GM23338 (cell line): ENCODE measurements at regions not wholly inside any gene's neighbourhood (a gene's known extent, or its start where the extent isn't known, plus 50 kb on each side); places are given as distances from the start of the nearest gene placed in this dataset.
A peak's percentile ranks its signal among the peaks of the same experiment; 100 is the strongest.

Experiments
- ATAC-seq: fragments of 200-7000 bp; cut with Tn5 transposase; 3 replicates; pipeline ENCODE4 v1.9.1; 2020
- DNase-seq: peaks from one replicate; pipeline ENCODE4 v3.0.0-alpha.2; 2015; ENCODE audit warnings: low spot score
- H2AFZ ChIP-seq: fragments of 200-600 bp; sonication (generic); 2 replicates; pipeline ENCODE4 v1.8.0; 2016; ENCODE audit warnings: antibody characterized with exemption, mild to moderate bottlenecking, moderate library complexity
- H3F3A ChIP-seq: fragments of 200-600 bp; sonication (generic); replicated peaks from 2 replicates; pipeline ENCODE4 v1.8.0; 2017; ENCODE audit warnings: antibody characterized with exemption, mixed run types, low read depth
- H3K27ac ChIP-seq: fragments of 200-600 bp; sonication (generic); 2 replicates; pipeline ENCODE4 v1.6.1; 2016; ENCODE audit warnings: low read depth
- H3K27me3 ChIP-seq: fragments of 200-600 bp; sonication (generic); 2 replicates; pipeline ENCODE4 v1.8.0; 2016; ENCODE audit warnings: mild to moderate bottlenecking, mixed run types, moderate library complexity; ENCODE audit not compliant: insufficient read depth
- H3K36me3 ChIP-seq: fragments of 200-600 bp; sonication (generic); 2 replicates; pipeline ENCODE4 v1.8.0; 2016; ENCODE audit warnings: mild to moderate bottlenecking; ENCODE audit not compliant: insufficient read depth
- H3K4me1 ChIP-seq: fragments of 200-600 bp; sonication (generic); 2 replicates; pipeline ENCODE4 v1.8.0; 2016; ENCODE audit warnings: mild to moderate bottlenecking, moderate library complexity; ENCODE audit not compliant: insufficient read depth
- H3K4me2 ChIP-seq: fragments of 200-600 bp; sonication (generic); 2 replicates; pipeline ENCODE4 v1.7.1; 2017; ENCODE audit warnings: mixed run types
- H3K4me3 ChIP-seq: fragments of 200-600 bp; sonication (generic); 2 replicates; pipeline ENCODE4 v1.6.1; 2016; ENCODE audit warnings: mixed run types
- H3K79me2 ChIP-seq: fragments of 200-600 bp; sonication (generic); replicated peaks from 2 replicates; pipeline ENCODE4 v1.8.0; 2017; ENCODE audit warnings: mild to moderate bottlenecking; ENCODE audit not compliant: insufficient read depth
- H3K9me2 ChIP-seq: fragments of 200-600 bp; sonication (generic); 2 replicates; pipeline ENCODE4 v1.8.0; 2017; ENCODE audit not compliant: insufficient read depth
- H4K20me1 ChIP-seq: fragments of 200-600 bp; sonication (generic); replicated peaks from 2 replicates; pipeline ENCODE4 v1.8.0; 2017; ENCODE audit warnings: mild to moderate bottlenecking; ENCODE audit not compliant: insufficient read depth
- H3K27ac Mint-ChIP-seq: 2 replicates; pipeline ENCODE4 v1.8.0; 2020; ENCODE audit warnings: inconsistent platforms, mild to moderate bottlenecking, moderate library complexity, mixed read lengths
- H3K27me3 Mint-ChIP-seq: 3 replicates; pipeline ENCODE4 v1.8.0; 2022; ENCODE audit warnings: low read depth, mild to moderate bottlenecking, moderate library complexity, mixed read lengths, inconsistent platforms; ENCODE audit not compliant: insufficient read depth, poor library complexity
- H3K36me3 Mint-ChIP-seq: 3 replicates; pipeline ENCODE4 v1.8.0; 2021; ENCODE audit warnings: low read depth, mild to moderate bottlenecking, inconsistent platforms, moderate library complexity, mixed read lengths
- H3K4me1 Mint-ChIP-seq: 3 replicates; pipeline ENCODE4 v1.8.0; 2020; ENCODE audit warnings: mild to moderate bottlenecking, inconsistent platforms, mixed read lengths
- H3K4me3 Mint-ChIP-seq: 3 replicates; pipeline ENCODE4 v1.8.0; 2021; ENCODE audit warnings: moderate library complexity, mild to moderate bottlenecking, inconsistent platforms, mixed read lengths
- H3K9me3 Mint-ChIP-seq: 3 replicates; pipeline ENCODE4 v1.8.0; 2020; ENCODE audit warnings: moderate library complexity, mild to moderate bottlenecking, inconsistent platforms, mixed read lengths
- CREB1 ChIP-seq: fragments of 250-450 bp; sonication (Bioruptor Pico); IDR thresholded peaks from 2 replicates; pipeline ENCODE4 v1.5.0; 2020; ENCODE audit warnings: low read depth, mild to moderate bottlenecking, moderate library complexity
- JUNB ChIP-seq: IDR thresholded peaks from one replicate; pipeline ENCODE4 v1.6.1; 2016; ENCODE audit warnings: antibody characterized with exemption; ENCODE audit not compliant: unreplicated experiment
- NANOG ChIP-seq: IDR thresholded peaks from 2 replicates; pipeline ENCODE4 v1.6.1; 2016; ENCODE audit warnings: antibody characterized with exemption, borderline replicate concordance
- POLR2AphosphoS5 ChIP-seq: IDR thresholded peaks from 2 replicates; pipeline ENCODE4 v1.6.1; 2016; ENCODE audit warnings: antibody characterized with exemption, low read depth
- REST ChIP-seq: IDR thresholded peaks from one replicate; pipeline ENCODE4 v1.6.1; 2018; ENCODE audit warnings: antibody characterized with exemption; ENCODE audit not compliant: unreplicated experiment
- ZNF114 ChIP-seq: fragments of 250-450 bp; sonication (Bioruptor Pico); IDR thresholded peaks from 2 replicates; pipeline ENCODE4 v1.5.0; 2020; ENCODE audit warnings: mild to moderate bottlenecking, moderate library complexity
- ZNF462 ChIP-seq: fragments of 250-450 bp; sonication (Bioruptor Pico); IDR thresholded peaks from 2 replicates; pipeline ENCODE4 v1.5.0; 2020; ENCODE audit warnings: mild to moderate bottlenecking, moderate library complexity

GRCh38 chr10:3959370-3960325, 174.6 kb upstream of the KLF6 start:
- no peaks in the 10 kb centered on the region for H3F3A ChIP-seq
- H3K27me3 Mint-ChIP-seq = peaks cover 17% of the 10 kb centered on the region
- H3K36me3 ChIP-seq = no peaks in the 10 kb centered on the region
- H4K20me1 ChIP-seq = no peaks in the 10 kb centered on the region
- no peaks in the 10 kb centered on the region for H3K9me2 ChIP-seq
- H3K9me3 Mint-ChIP-seq = no peaks in the 10 kb centered on the region
- H3K4me1 Mint-ChIP-seq = peaks cover 40% of the 10 kb centered on the region
- H3K4me2 ChIP-seq = 0 out of 2 replicates have a peak overlapping the region, but pooled peaks have one; percentile 34
- no peak overlapping the region for H3K27ac ChIP-seq
- H3K27ac Mint-ChIP-seq = no peak overlapping the region
- peaks cover 10% of the 10 kb centered on the region; the same call in 1 of the 2 replicates for H3K4me1 ChIP-seq
- H3K4me3 ChIP-seq = no peak overlapping the region
- peak; percentile 8 for DNase-seq
- H3K36me3 Mint-ChIP-seq = no peaks in the 10 kb centered on the region
- TF ChIP-seq NANOG = no peak
- no peak for TF ChIP-seq ZNF114 (CRISPR knock-in tag)
- TF ChIP-seq ZNF462 (CRISPR knock-in tag) = peak; percentile 50; the same call in 1 of the 2 replicates
- TF ChIP-seq REST = no peak
- TF ChIP-seq CREB1 (CRISPR knock-in tag) = no peak
- no peak for TF ChIP-seq JUNB
- no peak for TF ChIP-seq POLR2AphosphoS5
- no peaks in the 10 kb centered on the region for H3K27me3 ChIP-seq
- H3K4me3 Mint-ChIP-seq = no peak overlapping the region
- peak overlapping the region; percentile 83 for H2AFZ ChIP-seq
- no peaks in the 10 kb centered on the region for H3K79me2 ChIP-seq
- peak; percentile 24 for ATAC-seq
